GM12891 (cell line): ENCODE measurements at regions not wholly inside any gene's neighbourhood (a gene's known extent, or its start where the extent isn't known, plus 50 kb on each side); places are given as distances from the start of the nearest gene placed in this dataset.

Experiments
- DNase-seq: peaks from one replicate; pipeline ENCODE4 v3.0.0; 2011; ENCODE audit warnings: low spot score; ENCODE audit not compliant: insufficient read length
- FAIRE-seq: peaks from 2 replicates; lab custom pipeline; 2011; peaks lifted over from hg19 to GRCh38; lab: Jason Lieb, UNC
- PAX5 ChIP-seq: IDR thresholded peaks from 2 replicates; pipeline ENCODE4 v1.6.1; 2011; ENCODE audit warnings: low read length, moderate library complexity, mild to moderate bottlenecking; ENCODE audit not compliant: insufficient read depth, severe bottlenecking
- POLR2A ChIP-seq: IDR thresholded peaks from 2 replicates; pipeline ENCODE4 v1.6.1; 2011; ENCODE audit warnings: low read depth, low read length, control low read depth
- POLR2AphosphoS5 ChIP-seq: IDR thresholded peaks from 2 replicates; pipeline ENCODE4 v1.6.1; 2011; ENCODE audit warnings: low read depth, low read length, control low read depth
- POU2F2 ChIP-seq: IDR thresholded peaks from 2 replicates; pipeline ENCODE4 v1.6.1; 2011; ENCODE audit warnings: low read depth, mild to moderate bottlenecking, control low read depth, low read length, moderate library complexity
- SPI1 ChIP-seq: IDR thresholded peaks from 2 replicates; pipeline ENCODE4 v1.6.1; 2011; ENCODE audit warnings: low read depth, low read length, control low read depth
- TAF1 ChIP-seq: IDR thresholded peaks from 2 replicates; pipeline ENCODE4 v1.6.1; 2011; ENCODE audit warnings: low read depth, low read length, control low read depth

GRCh38 chr9:129506892-129507291, 114.0 kb downstream of the C9orf50 start:
- DNase-seq (no peak), FAIRE-seq (no peak)
- TF ChIP-seq POU2F2: no peak
- TF ChIP-seq POLR2AphosphoS5: no peak
- no peak for TF ChIP-seq PAX5
- TF ChIP-seq POLR2A: no peak

- no peak for DNase-seq
- TF ChIP-seq SPI1 (no peak), PAX5 (no peak), POLR2AphosphoS5 (no peak), POU2F2 (no peak), TAF1 (no peak), POLR2A (no peak)
- no peak for FAIRE-seq
Observed at GRCh38 chr9:129506041-129506440, 114.9 kb downstream of the C9orf50 start.

DNA sequence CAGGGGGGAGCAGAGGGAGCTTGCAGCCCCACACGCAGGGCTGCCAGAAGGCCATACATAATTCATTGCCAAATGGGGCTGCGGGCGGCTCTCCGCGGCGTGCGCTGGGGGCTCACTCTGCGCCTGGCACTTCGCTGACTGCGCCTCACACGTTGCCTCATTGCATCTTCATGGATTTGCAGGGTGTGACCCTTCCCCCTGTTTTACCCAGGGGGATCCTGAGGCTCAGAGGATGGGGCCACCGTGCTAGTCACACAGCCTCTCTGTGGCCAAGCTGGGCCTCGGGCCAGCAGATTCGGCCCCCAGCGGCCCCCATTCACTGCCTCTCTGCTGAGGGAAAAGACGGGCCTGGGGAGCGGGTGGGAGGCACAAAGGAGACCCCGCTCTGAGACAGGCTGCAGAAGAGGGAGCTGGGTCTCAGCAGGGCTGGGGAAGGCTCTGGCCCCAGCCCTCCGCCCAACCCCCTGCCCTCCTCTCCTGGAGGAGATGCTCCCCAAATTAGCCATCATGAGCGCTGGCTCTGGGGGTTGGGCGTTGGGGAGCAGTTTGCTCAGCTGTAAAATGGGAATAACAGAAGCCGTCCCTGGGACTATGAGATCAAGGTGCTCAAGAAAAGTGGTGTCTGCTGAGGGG, 115.5 kb downstream of the C9orf50 start:
- DNase-seq (no peak), FAIRE-seq (no peak)
- no peak for TF ChIP-seq PAX5
- no peak for TF ChIP-seq POLR2AphosphoS5
- TF ChIP-seq POU2F2: no peak
- no peak for TF ChIP-seq TAF1
- TF ChIP-seq SPI1: no peak
- TF ChIP-seq POLR2A: no peak

DNA sequence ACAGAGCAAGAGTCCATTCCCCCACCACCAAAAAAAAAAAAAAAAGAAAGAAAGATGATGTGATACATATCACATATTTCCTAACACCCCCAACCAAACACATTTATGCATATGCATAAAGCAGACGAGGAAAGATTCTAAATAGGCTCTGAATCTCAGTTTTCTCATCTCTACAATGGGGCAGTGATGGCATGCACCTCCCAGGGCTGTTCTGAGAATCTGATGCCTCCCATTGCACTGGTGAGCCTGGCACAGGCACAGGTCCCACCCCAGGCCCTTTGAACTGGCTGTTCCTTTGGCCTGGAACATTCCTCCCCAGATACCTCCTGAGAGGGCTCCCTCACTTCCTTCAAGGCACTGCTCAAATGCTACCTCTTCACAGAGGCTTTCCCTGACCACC, 116.5 kb downstream of the C9orf50 start:
- FAIRE-seq (no peak), DNase-seq (no peak)
- TF ChIP-seq SPI1 (no peak), TAF1 (no peak), POLR2A (no peak), PAX5 (no peak), POLR2AphosphoS5 (no peak), POU2F2 (no peak)

DNA sequence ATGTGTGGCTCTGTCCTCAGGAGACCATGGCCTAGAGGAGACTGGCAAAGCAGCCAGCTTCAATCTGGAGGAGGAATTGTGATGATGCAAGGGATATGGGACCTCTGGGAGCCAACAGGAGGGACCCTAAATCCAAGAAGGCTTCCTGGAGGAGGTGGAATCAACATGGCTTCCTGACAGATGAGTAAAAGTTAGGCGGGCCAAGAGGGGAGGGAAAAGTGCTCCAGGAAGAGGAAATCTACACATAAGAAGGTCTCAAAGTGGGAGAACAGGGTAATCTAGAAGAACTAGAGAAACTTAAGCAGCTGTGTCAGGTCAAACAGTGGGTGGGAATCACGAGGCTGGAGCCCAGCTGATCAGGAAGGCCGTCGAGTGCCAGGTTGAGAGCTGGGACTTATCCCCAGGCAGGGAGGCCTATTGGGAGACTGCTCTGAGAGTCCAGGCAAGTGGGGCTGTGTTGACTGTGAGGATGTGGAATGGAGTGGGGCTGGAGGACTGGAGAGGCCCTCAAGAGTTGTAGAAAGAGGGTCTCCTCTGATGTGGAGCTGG, 119.1 kb downstream of the C9orf50 start:
- FAIRE-seq: no peak
- DNase-seq: no peak
- TF ChIP-seq SPI1: no peak
- no peak for TF ChIP-seq PAX5
- TF ChIP-seq POLR2A: no peak
- TF ChIP-seq POU2F2: no peak
- no peak for TF ChIP-seq POLR2AphosphoS5
- no peak for TF ChIP-seq TAF1

DNA sequence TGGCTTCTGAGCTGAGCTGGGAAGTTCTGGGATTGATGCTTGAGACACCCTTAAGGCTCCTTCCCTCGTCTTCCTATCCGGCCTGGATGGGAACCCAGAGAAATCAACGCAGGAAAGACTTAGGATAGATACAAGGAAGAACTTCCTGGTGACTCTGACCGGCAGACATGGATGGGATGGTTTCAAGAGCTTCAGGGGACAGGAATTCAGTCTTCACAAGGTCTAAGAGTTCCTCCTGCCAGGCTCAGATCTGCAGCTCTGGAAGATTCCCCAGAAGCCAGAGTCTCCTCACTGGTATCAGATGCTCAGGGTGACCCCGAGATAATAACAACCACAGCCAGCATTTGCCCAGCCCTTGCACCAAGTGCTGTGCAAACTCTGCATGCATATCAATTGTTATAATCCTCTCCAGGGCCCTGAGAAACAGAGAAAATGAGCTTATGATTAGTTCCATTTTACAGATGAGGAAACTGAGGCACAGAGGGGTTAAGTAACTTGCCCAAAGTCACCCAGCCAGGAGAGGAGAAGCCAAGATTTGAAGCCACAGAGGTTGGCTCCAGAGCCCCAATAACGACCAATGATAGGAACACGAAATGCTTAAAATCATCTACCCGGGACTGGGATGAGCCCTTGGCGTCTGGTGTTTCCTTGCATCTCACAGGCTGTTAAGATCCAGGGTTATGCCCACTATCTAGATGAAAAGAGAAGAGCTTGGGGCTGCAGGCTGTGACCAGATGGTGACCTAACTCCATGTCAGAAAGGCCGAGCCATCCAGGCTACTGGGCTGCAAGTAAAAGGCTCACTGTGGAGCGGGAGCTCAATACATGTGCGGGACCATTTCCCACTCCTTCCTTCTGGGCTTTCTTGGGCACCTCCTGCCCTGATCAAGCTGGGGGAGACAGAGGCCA, 119.8 kb downstream of the C9orf50 start:
- TF ChIP-seq POLR2A (no peak), TAF1 (no peak), PAX5 (no peak), SPI1 (no peak), POLR2AphosphoS5 (no peak), POU2F2 (no peak)
- DNase-seq (no peak), FAIRE-seq (no peak)

DNA sequence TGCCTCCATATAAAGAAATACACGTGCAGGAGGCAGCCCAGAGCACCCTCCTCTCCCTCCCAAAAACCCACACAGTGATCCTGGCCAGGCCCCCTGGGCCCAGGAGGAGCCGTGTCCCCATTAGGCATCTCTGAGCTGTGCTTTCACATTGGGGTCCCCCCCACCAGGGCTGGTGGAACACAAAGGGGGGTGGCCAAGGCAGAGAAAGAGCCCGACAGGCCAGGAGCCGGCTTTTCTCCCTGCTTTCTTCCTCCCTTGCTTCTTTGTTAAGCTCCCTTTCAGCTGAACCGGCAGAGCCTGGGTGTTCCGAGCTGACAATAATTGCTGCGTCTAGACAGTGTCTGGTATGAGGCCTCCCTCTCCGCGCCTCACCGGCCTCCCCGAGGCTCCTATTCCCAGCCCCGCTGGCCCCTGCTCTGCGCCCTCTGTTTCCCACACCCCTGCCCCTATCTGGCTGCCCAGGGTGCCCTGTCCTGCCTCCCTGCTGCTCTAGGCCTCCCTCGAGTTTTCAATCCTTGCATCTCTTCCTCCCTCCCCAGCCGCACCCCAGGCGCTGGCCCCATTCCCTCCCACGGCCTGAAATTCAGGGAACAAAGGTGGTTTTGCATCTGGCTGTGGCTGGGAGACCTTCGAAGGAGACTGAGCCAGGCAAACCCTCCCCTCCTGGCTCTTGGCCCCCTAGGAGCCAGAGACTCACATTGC, 120.6 kb downstream of the C9orf50 start:
- TF ChIP-seq POLR2AphosphoS5: no peak
- TF ChIP-seq TAF1: no peak
- TF ChIP-seq PAX5: no peak
- no peak for TF ChIP-seq POLR2A
- TF ChIP-seq POU2F2: no peak
- no peak for TF ChIP-seq SPI1
- FAIRE-seq: no peak
- DNase-seq: no peak

DNA sequence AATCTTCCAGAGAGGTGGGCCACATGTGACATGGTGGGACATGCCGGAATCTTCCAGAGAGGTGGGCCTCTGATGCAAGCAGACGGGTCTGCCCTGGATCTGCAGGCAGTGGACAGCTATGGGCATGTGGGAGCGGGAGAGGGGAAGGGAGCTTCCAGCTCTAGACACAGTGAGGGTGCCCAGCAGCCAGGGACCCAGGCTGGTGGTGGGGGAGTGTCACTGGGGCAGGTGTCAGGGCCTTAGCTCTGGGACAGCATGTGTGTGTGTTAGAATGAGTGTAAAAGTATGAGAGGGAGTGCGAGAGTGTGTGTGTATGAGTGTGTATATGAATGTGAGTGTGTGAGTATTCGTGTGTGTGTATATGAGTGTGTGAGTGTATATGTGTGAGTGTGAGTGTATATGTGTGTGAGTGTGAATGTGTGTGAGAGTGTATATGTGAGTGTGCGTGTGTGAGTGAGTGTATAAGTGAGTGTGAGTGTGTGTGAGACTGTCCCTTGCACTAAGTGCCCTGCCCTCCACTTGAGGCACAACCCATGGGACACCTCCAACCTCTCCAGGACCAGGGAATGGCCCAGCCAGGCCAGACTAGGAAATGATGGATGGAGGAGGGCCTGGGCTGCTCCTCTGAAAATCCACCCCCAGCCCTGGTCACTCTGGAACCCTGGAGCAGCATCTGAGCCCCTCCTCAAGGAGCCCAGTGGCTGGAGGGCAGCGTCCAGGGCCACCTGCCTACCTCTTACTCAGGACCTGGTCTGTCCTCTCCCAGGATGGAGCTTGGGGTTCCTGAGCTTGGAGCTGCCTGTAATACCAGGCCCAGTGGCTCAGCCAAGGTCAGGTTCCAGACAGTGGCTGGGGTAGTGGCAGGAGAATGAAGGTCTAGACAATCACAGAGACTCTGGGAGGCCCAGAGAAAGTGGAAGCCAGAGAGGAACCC, 122.2 kb downstream of the C9orf50 start:
- no peak for FAIRE-seq
- TF ChIP-seq PAX5 (no peak), POU2F2 (no peak), POLR2A (no peak), SPI1 (no peak)
- no peak for DNase-seq
